CD14-positive monocyte (primary cell): ENCODE measurements at regions not wholly inside any gene's neighbourhood (a gene's known extent, or its start where the extent isn't known, plus 50 kb on each side); places are given as distances from the start of the nearest gene placed in this dataset.

Experiments used
- DNase-seq, 3 donors: peaks; one replicate each; pipeline ENCODE4 v3.0.0-alpha.2; 2011 to 2022
- H2AFZ ChIP-seq: 2 replicates; pipeline ENCODE4 v1.6.0; 2012; ENCODE audit warnings: mild to moderate bottlenecking, low read depth, low read length, inconsistent platforms; ENCODE audit not compliant: insufficient read depth, poor library complexity, severe bottlenecking
- H3K27ac ChIP-seq, 2 donors: 1 replicate in 1 of 2; 2 replicates in 1 of 2; pipeline ENCODE4 v1.5.1; 2012 to 2013; ENCODE audit warnings: low read length in 2 of 2, control low read depth in 1 of 2, inconsistent platforms in 1 of 2, low read depth in 1 of 2, mild to moderate bottlenecking in 1 of 2
- H3K27me3 ChIP-seq, 2 donors: one replicate each; pipeline versions ENCODE4 v1.6.0 to v1.6.1; 2011 to 2013; ENCODE audit warnings: low read length in 2 of 2; ENCODE audit not compliant: control insufficient read depth in 2 of 2, insufficient read depth in 2 of 2
- H3K36me3 ChIP-seq, 2 donors: replicated peaks in 1 of 2; 1 replicate in 1 of 2; 2 replicates in 1 of 2; pipeline versions ENCODE4 v1.5.1 to v1.6.1; 2012 to 2013; ENCODE audit warnings: low read length in 2 of 2, control low read depth in 1 of 2, inconsistent platforms in 1 of 2, mild to moderate bottlenecking in 1 of 2; ENCODE audit not compliant: insufficient read depth in 2 of 2, control insufficient read depth in 1 of 2
- H3K4me1 ChIP-seq, 2 donors: 1 replicate in 1 of 2; 2 replicates in 1 of 2; pipeline versions ENCODE4 v1.5.1 to v1.6.1; 2012 to 2013; ENCODE audit warnings: low read length in 2 of 2, control low read depth in 1 of 2, inconsistent platforms in 1 of 2, mild to moderate bottlenecking in 1 of 2, moderate library complexity in 1 of 2; ENCODE audit not compliant: insufficient read depth in 2 of 2, control insufficient read depth in 1 of 2
- H3K4me2 ChIP-seq: replicated peaks from 2 replicates; pipeline ENCODE3; 2012; ENCODE audit warnings: low read length, moderate library complexity, mild to moderate bottlenecking; ENCODE audit not compliant: poor library complexity, severe bottlenecking; ENCODE audit errors: extremely low read depth
- H3K4me3 ChIP-seq, 3 experiments: fragments of 200-600 bp in 1 of 3; sonication (generic) in 1 of 3; replicated peaks in 1 of 3; 1 replicate in 2 of 3; 2 replicates in 1 of 3; pipeline ENCODE4 v1.5.1; 2011 to 2013; ENCODE audit warnings: low read length in 3 of 3, mild to moderate bottlenecking in 3 of 3, control low read depth in 2 of 3, low read depth in 2 of 3, inconsistent platforms in 1 of 3, moderate library complexity in 1 of 3
- H3K79me2 ChIP-seq: 2 replicates; pipeline ENCODE4 v1.6.0; 2012; ENCODE audit warnings: mild to moderate bottlenecking, control low read depth, inconsistent platforms, low read length, moderate library complexity; ENCODE audit not compliant: insufficient read depth
- H3K9ac ChIP-seq: 2 replicates; pipeline ENCODE4 v1.6.0; 2017; ENCODE audit warnings: low read length, mild to moderate bottlenecking; ENCODE audit not compliant: insufficient read depth, poor library complexity, severe bottlenecking
- H3K9me3 ChIP-seq, 2 donors: replicated peaks in 1 of 2; 1 replicate in 1 of 2; 2 replicates in 1 of 2; pipeline versions ENCODE4 v1.5.1 to v1.6.1; 2012 to 2013; ENCODE audit warnings: low read length in 2 of 2, control low read depth in 1 of 2; ENCODE audit not compliant: control insufficient read depth in 1 of 2, insufficient read depth in 1 of 2
- H4K20me1 ChIP-seq: 2 replicates; pipeline ENCODE4 v1.6.0; 2012; ENCODE audit warnings: mild to moderate bottlenecking, low read length, control low read depth, moderate library complexity; ENCODE audit not compliant: insufficient read depth
- H3K27ac Mint-ChIP-seq, 7 donors: one replicate each; pipeline ENCODE4 v1.8.0; 2020; ENCODE audit warnings: mild to moderate bottlenecking in 7 of 7, mixed read lengths in 7 of 7, moderate library complexity in 6 of 7, inconsistent platforms in 2 of 7
- H3K27me3 Mint-ChIP-seq, 3 donors: one replicate each; pipeline ENCODE4 v1.8.0; 2021 to 2022; ENCODE audit warnings: low read depth in 3 of 3, mild to moderate bottlenecking in 3 of 3, mixed read lengths in 3 of 3, moderate library complexity in 3 of 3, inconsistent platforms in 1 of 3
- H3K36me3 Mint-ChIP-seq, 2 donors: one replicate each; pipeline ENCODE4 v1.8.0; 2020; ENCODE audit warnings: mixed read lengths in 2 of 2, inconsistent platforms in 1 of 2, mild to moderate bottlenecking in 1 of 2
- H3K4me1 Mint-ChIP-seq: one replicate; pipeline ENCODE4 v1.8.0; 2020; ENCODE audit warnings: mild to moderate bottlenecking, mixed read lengths
- H3K4me3 Mint-ChIP-seq, 2 donors: one replicate each; pipeline ENCODE4 v1.8.0; 2020; ENCODE audit warnings: mild to moderate bottlenecking in 2 of 2, mixed read lengths in 2 of 2, moderate library complexity in 1 of 2
- H3K9me3 Mint-ChIP-seq, 7 donors: one replicate each; pipeline ENCODE4 v1.8.0; 2020 to 2022; ENCODE audit warnings: mixed read lengths in 7 of 7, mild to moderate bottlenecking in 6 of 7, moderate library complexity in 6 of 7, inconsistent platforms in 2 of 7
- WGBS: methylation state at CpG from one replicate; pipeline ENCODE4 v1.1.5; 2013; ENCODE audit warnings: missing lambda C conversion rate; ENCODE audit not compliant: insufficient coverage; 5-methylcytosine and 5-hydroxymethylcytosine counted together
- intact Hi-C, 2 donors: fragments of 100-400 bp; cut with micrococcal nuclease; formaldehyde crosslinking; loops; one replicate each; pipeline versions ENCODE4 v1.15.0 to v1.15.1; 2023
- TF ChIP-seq, protein P1 (sequence below): fragments of 200-600 bp; IDR thresholded peaks from one replicate; pipeline ENCODE4 v1.8.0; 2022; ENCODE audit warnings: antibody characterized with exemption, mild to moderate bottlenecking

- Histone ChIP-seq H3K36me3 (no peaks in the 10 kb centered on the region), H3K4me2 (no peak overlapping the region), H2AFZ (no peak overlapping the region), H3K27me3 (no peaks in the 10 kb centered on the region), H4K20me1 (no peaks in the 10 kb centered on the region), H3K4me1 (no peaks in the 10 kb centered on the region), H3K27ac (no peak overlapping the region), H3K4me3 (no peak overlapping the region), H3K9me3 (peaks cover 0 to 3% of the 10 kb centered on the region in 2 donors), H3K79me2 (no peaks in the 10 kb centered on the region), H3K9ac (no peak overlapping the region)
- no peak overlapping the region for H3K4me3 Mint-ChIP-seq
- TF ChIP-seq, protein P1, sequence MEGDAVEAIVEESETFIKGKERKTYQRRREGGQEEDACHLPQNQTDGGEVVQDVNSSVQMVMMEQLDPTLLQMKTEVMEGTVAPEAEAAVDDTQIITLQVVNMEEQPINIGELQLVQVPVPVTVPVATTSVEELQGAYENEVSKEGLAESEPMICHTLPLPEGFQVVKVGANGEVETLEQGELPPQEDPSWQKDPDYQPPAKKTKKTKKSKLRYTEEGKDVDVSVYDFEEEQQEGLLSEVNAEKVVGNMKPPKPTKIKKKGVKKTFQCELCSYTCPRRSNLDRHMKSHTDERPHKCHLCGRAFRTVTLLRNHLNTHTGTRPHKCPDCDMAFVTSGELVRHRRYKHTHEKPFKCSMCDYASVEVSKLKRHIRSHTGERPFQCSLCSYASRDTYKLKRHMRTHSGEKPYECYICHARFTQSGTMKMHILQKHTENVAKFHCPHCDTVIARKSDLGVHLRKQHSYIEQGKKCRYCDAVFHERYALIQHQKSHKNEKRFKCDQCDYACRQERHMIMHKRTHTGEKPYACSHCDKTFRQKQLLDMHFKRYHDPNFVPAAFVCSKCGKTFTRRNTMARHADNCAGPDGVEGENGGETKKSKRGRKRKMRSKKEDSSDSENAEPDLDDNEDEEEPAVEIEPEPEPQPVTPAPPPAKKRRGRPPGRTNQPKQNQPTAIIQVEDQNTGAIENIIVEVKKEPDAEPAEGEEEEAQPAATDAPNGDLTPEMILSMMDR: no peak
- H3K4me1 Mint-ChIP-seq: no peaks in the 10 kb centered on the region
- peaks cover 0 to 6% (median 2%) of the 10 kb centered on the region in 7 donors for H3K9me3 Mint-ChIP-seq
- intact Hi-C loops: no loop called here
- no peak for DNase-seq
- H3K27me3 Mint-ChIP-seq: no peaks in the 10 kb centered on the region
- no peaks in the 10 kb centered on the region for H3K36me3 Mint-ChIP-seq
- no CpG with 5 or more reads among the region's 2 CpGs for WGBS
- no peak overlapping the region for H3K27ac Mint-ChIP-seq
Measured at GRCh38 chr1:217272385-217272784, 358.5 kb downstream of the GPATCH2 start.

DNA sequence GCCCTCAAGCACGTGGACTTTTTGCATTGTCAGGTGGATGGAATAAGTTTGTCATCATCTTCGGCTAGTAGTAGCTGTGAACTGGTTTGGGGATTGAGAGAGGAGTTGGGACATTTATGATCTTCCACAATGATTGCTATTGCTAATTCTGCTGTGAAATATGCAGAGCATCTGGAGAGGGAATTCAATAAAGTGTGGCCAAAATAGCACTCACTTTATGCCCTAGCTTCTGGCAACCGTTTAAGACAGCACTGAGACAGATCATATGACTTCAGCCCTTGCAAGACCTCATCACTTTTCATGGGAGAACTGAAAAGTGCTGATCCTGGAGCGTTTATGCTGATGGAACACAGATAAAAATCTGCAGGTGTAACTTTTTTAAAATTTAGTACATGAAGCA is 360.8 kb downstream of the GPATCH2 start:
- Histone ChIP-seq H4K20me1 (no peaks in the 10 kb centered on the region), H3K79me2 (no peaks in the 10 kb centered on the region), H3K4me2 (no peak overlapping the region), H3K4me3 (no peak overlapping the region), H3K9ac (no peak overlapping the region), H2AFZ (no peak overlapping the region), H3K9me3 (peaks cover 0 to 3% of the 10 kb centered on the region in 2 donors), H3K27ac (no peak overlapping the region), H3K36me3 (no peaks in the 10 kb centered on the region), H3K4me1 (no peaks in the 10 kb centered on the region), H3K27me3 (no peaks in the 10 kb centered on the region)
- Mint-ChIP-seq H3K4me1 (no peaks in the 10 kb centered on the region), H3K9me3 (peaks cover 0 to 5% (median 1%) of the 10 kb centered on the region in 7 donors), H3K27ac (no peak overlapping the region), H3K27me3 (no peaks in the 10 kb centered on the region), H3K36me3 (no peaks in the 10 kb centered on the region), H3K4me3 (no peak overlapping the region)
- TF ChIP-seq, protein P1: no peak
- no peak for DNase-seq
- intact Hi-C loops: no loop called here
- 80% methylated on average over 2 of the region's 4 CpGs for WGBS
